ENCODE measurements at regions not wholly inside any gene's neighbourhood (a gene's known extent, or its start where the extent isn't known, plus 50 kb on each side); places are given as distances from the start of the nearest gene placed in this dataset.

- no peak for ATAC-seq
- Histone ChIP-seq H3K27me3 (no peaks in the 10 kb centered on the region), H3K36me3 (no peaks in the 10 kb centered on the region), H3K27ac (no peak overlapping the region), H3K4me1 (no peaks in the 10 kb centered on the region), H3K4me3 (no peak overlapping the region), H3K9me3 (peaks cover 0 to 13% (median 0%) of the 10 kb centered on the region in 3 donors)
- WGBS, 2 donors (ENCODE audit: low coverage in 1 of 2) = 65 to 91% methylated on average over 1 of the region's 1 CpG
- TF ChIP-seq EP300 (IDR thresholded peaks at IDR 0.05) = no peak
- TF ChIP-seq POLR2AphosphoS5 (IDR thresholded peaks at IDR 0.05) = no peak
Observed at GRCh38 chr21:15373941-15374340, 309.1 kb upstream of the NRIP1 start.

- Histone ChIP-seq H3K27me3 (no peaks in the 10 kb centered on the region), H3K4me1 (no peaks in the 10 kb centered on the region), H3K27ac (no peak overlapping the region), H3K4me3 (no peak overlapping the region), H3K36me3 (no peaks in the 10 kb centered on the region), H3K9me3 (peaks cover 0 to 13% (median 0%) of the 10 kb centered on the region in 3 donors)
- 52 to 60% methylated on average over 3 of the region's 3 CpGs for WGBS, 2 donors (ENCODE audit: low coverage in 1 of 2)
- no peak for ATAC-seq
- TF ChIP-seq CTCF (IDR thresholded peaks at IDR 0.05) = no peak
- no peak for TF ChIP-seq POLR2AphosphoS5 (IDR thresholded peaks at IDR 0.05)
- TF ChIP-seq POLR2A (IDR thresholded peaks at IDR 0.05) = no peak
- TF ChIP-seq EP300 (IDR thresholded peaks at IDR 0.05) = no peak
Observed at GRCh38 chr21:15379776-15380175, 315.0 kb upstream of the NRIP1 start.

- Histone ChIP-seq H3K9me3 (peaks cover 0 to 7% (median 0%) of the 10 kb centered on the region in 3 donors), H3K4me3 (no peak overlapping the region), H3K4me1 (no peaks in the 10 kb centered on the region), H3K36me3 (no peaks in the 10 kb centered on the region), H3K27ac (no peak overlapping the region), H3K27me3 (no peaks in the 10 kb centered on the region)
- WGBS, 2 donors (ENCODE audit: low coverage in 1 of 2) = 80 to 97% methylated on average over 4 of the region's 4 CpGs
- no peak for ATAC-seq
- TF ChIP-seq EP300 (IDR thresholded peaks at IDR 0.05) = no peak
Observed at GRCh38 chr21:15383588-15383987, 318.8 kb upstream of the NRIP1 start.

GRCh38 chr21:15390049-15390448 is 325.2 kb upstream of the NRIP1 start:
- no peak for ATAC-seq
- Histone ChIP-seq H3K4me3 (no peak overlapping the region), H3K9me3 (peaks cover 0 to 7% (median 0%) of the 10 kb centered on the region in 3 donors), H3K27ac (no peak overlapping the region), H3K27me3 (no peaks in the 10 kb centered on the region), H3K36me3 (no peaks in the 10 kb centered on the region), H3K4me1 (no peaks in the 10 kb centered on the region)
- TF ChIP-seq POLR2AphosphoS5 (IDR thresholded peaks at IDR 0.05) (no peak), POLR2A (IDR thresholded peaks at IDR 0.05) (no peak), EP300 (IDR thresholded peaks at IDR 0.05) (no peak), CTCF (IDR thresholded peaks at IDR 0.05) (no peak)
- WGBS, 2 donors (ENCODE audit: low coverage in 1 of 2) = 83% methylated on average over 2 of the region's 2 CpGs

- Histone ChIP-seq H3K4me3 (no peak overlapping the region), H3K9me3 (no peaks in the 10 kb centered on the region), H3K27ac (no peak overlapping the region), H3K36me3 (no peaks in the 10 kb centered on the region), H3K27me3 (no peaks in the 10 kb centered on the region), H3K4me1 (no peaks in the 10 kb centered on the region)
- ATAC-seq = no peak
- WGBS, 2 donors (ENCODE audit: low coverage in 1 of 2) = 56 to 88% methylated on average over 2 of the region's 2 CpGs
- TF ChIP-seq POLR2AphosphoS5 (IDR thresholded peaks at IDR 0.05) = no peak
- no peak for TF ChIP-seq POLR2A (IDR thresholded peaks at IDR 0.05)
- no peak for TF ChIP-seq CTCF (IDR thresholded peaks at IDR 0.05)
- no peak for TF ChIP-seq EP300 (IDR thresholded peaks at IDR 0.05)
Observed at GRCh38 chr21:15397258-15397657, 332.5 kb upstream of the NRIP1 start.

GRCh38 chr21:15400905-15401304 is 328.9 kb upstream of the USP25 start:
- no peak overlapping the region for H3K27ac ChIP-seq
- ATAC-seq = no peak
- H3K9me3 ChIP-seq = peaks cover 0 to 9% (median 0%) of the 10 kb centered on the region in 3 donors
- H3K4me3 ChIP-seq = no peak overlapping the region
- H3K36me3 ChIP-seq = no peaks in the 10 kb centered on the region
- TF ChIP-seq POLR2AphosphoS5 (IDR thresholded peaks at IDR 0.05) = no peak
- TF ChIP-seq POLR2A (IDR thresholded peaks at IDR 0.05) = no peak
- TF ChIP-seq EP300 (IDR thresholded peaks at IDR 0.05) = no peak
- TF ChIP-seq CTCF (IDR thresholded peaks at IDR 0.05) = no peak
- no peaks in the 10 kb centered on the region for H3K4me1 ChIP-seq
- WGBS, 2 donors (ENCODE audit: low coverage in 1 of 2) = 100% methylated on average over 1 of the region's 1 CpG; no CpG with 5 or more reads in 1 of the 2 donors
- no peaks in the 10 kb centered on the region for H3K27me3 ChIP-seq
